Gastroesophageal sphincter (tissue), 4 donors: ENCODE measurements at regions not wholly inside any gene's neighbourhood (a gene's known extent, or its start where the extent isn't known, plus 50 kb on each side); places are given as distances from the start of the nearest gene placed in this dataset.

ENCODE experiments used
- ATAC-seq: fragments of 150-250 bp; one replicate; pipeline ENCODE4 v1.9.1; 2016; ENCODE audit warnings: mild to moderate bottlenecking, moderate library complexity
- H3K27ac ChIP-seq, 4 donors: fragments of 200-600 bp; sonication (generic) in 3 of 4; 1 replicate in 3 of 4; 2 replicates in 1 of 4; pipeline ENCODE4 v1.5.1; 2016 to 2019
- H3K27me3 ChIP-seq: fragments of 200-600 bp; sonication (generic); one replicate; pipeline ENCODE4 v1.5.1; 2019
- H3K36me3 ChIP-seq, 2 donors: fragments of 200-600 bp; sonication (generic); one replicate each; pipeline ENCODE4 v1.5.1; 2019; ENCODE audit warnings: control low read depth in 1 of 2
- H3K4me1 ChIP-seq, 3 donors: fragments of 200-600 bp; sonication (generic); 1 replicate in 2 of 3; 2 replicates in 1 of 3; pipeline ENCODE4 v1.5.1; 2016 to 2019; ENCODE audit warnings: control low read depth in 2 of 3
- H3K4me3 ChIP-seq, 2 donors: fragments of 200-600 bp; sonication (generic); one replicate each; pipeline ENCODE4 v1.5.1; 2019; ENCODE audit warnings: mild to moderate bottlenecking in 1 of 2, moderate library complexity in 1 of 2
- H3K9me3 ChIP-seq, 3 donors: fragments of 200-600 bp; sonication (generic); one replicate each; pipeline ENCODE4 v1.5.1; 2017 to 2019; ENCODE audit warnings: control low read depth in 2 of 3
- EP300 ChIP-seq: sonication (generic); formaldehyde crosslinking; IDR thresholded peaks from one replicate; pipeline ENCODE4 v1.6.1; 2017; ENCODE audit warnings: antibody characterized with exemption, mild to moderate bottlenecking
- POLR2A ChIP-seq, 2 donors: fragments of 450-650 bp; IDR thresholded peaks; one replicate each; pipeline ENCODE4 v1.6.1; 2017; ENCODE audit warnings: antibody characterized with exemption in 2 of 2, mild to moderate bottlenecking in 2 of 2, moderate library complexity in 1 of 2
- POLR2AphosphoS5 ChIP-seq: sonication (generic); formaldehyde crosslinking; IDR thresholded peaks from one replicate; pipeline ENCODE4 v1.6.1; 2017; ENCODE audit warnings: antibody characterized with exemption
- WGBS, 2 donors: methylation state at CpG; one replicate each; pipeline ENCODE4 v1.1.5; 2018; ENCODE audit warnings: low coverage in 1 of 2; 5-methylcytosine and 5-hydroxymethylcytosine counted together
- TF ChIP-seq, protein P1 (sequence below), 4 experiments: fragments of 200-600 bp in 2 of 4; fragments of 450-650 bp in 2 of 4; sonication (generic) in 1 of 4; IDR thresholded peaks; one replicate each; pipeline ENCODE4 v1.5.1; 2017 to 2019; ENCODE audit warnings: antibody characterized with exemption in 4 of 4, mild to moderate bottlenecking in 2 of 4, moderate library complexity in 2 of 4

GRCh38 chr5:67475489-67475888 lies 278.9 kb upstream of the CD180 start:
- Histone ChIP-seq H3K9me3 (no peaks in the 10 kb centered on the region), H3K36me3 (no peaks in the 10 kb centered on the region), H3K4me3 (peak overlapping the region; percentile 30 to 35), H3K27me3 (no peaks in the 10 kb centered on the region), H3K4me1 (peaks cover 0 to 22% (median 4%) of the 10 kb centered on the region in 3 donors), H3K27ac (peak overlapping the region; percentile 76 to 90 (median 77))
- peak; percentile 17 for TF ChIP-seq EP300
- TF ChIP-seq POLR2A (IDR thresholded peaks at IDR 0.05) = no peak
- peak; percentile 92 for TF ChIP-seq POLR2AphosphoS5
- TF ChIP-seq, protein P1, sequence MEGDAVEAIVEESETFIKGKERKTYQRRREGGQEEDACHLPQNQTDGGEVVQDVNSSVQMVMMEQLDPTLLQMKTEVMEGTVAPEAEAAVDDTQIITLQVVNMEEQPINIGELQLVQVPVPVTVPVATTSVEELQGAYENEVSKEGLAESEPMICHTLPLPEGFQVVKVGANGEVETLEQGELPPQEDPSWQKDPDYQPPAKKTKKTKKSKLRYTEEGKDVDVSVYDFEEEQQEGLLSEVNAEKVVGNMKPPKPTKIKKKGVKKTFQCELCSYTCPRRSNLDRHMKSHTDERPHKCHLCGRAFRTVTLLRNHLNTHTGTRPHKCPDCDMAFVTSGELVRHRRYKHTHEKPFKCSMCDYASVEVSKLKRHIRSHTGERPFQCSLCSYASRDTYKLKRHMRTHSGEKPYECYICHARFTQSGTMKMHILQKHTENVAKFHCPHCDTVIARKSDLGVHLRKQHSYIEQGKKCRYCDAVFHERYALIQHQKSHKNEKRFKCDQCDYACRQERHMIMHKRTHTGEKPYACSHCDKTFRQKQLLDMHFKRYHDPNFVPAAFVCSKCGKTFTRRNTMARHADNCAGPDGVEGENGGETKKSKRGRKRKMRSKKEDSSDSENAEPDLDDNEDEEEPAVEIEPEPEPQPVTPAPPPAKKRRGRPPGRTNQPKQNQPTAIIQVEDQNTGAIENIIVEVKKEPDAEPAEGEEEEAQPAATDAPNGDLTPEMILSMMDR (IDR thresholded peaks at IDR 0.05) = no peak
- peak; percentile 85 for ATAC-seq
- 36 to 39% methylated on average over 6 of the region's 6 CpGs for WGBS, 2 donors

DNA sequence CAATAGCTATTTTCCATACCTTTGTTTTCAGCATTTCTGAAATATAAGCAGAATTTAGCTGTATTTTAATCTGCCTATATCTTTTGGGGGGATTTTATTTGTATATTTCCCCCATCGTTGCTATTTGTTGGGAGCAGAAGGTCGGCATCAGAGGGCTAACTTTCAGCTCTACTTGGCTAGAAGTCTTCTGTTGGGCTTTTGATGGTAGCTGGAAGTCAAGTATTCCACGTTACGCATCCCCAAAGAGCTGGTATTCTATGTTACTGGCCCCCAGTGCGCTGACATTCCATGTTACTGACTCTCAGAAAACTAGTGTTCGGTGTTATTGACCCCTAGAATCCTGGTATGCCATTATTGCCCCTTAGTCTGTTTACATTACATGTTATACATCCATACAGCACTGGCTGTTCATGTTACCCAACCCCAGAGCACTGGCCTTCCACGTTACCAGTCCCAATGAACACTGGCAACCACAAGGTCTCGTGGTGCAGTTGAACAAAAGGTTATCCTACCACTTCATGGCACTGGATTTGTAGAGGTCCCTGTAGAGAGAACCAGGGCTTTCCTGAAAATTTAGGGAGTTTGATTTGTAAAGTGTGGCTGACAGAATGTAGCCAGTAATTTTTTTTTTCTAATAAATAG lies 278.1 kb upstream of the CD180 start:
- no peaks in the 10 kb centered on the region for H3K27me3 ChIP-seq
- ATAC-seq = no peak
- TF ChIP-seq POLR2A (IDR thresholded peaks at IDR 0.05) = no peak
- no peak for TF ChIP-seq EP300
- TF ChIP-seq POLR2AphosphoS5 = no peak
- TF ChIP-seq, protein P1 (IDR thresholded peaks at IDR 0.05) = no peak
- 73 to 76% methylated on average over 5 of the region's 8 CpGs for WGBS, 2 donors
- peaks cover 0 to 4% (median 0%) of the 10 kb centered on the region in 3 donors for H3K9me3 ChIP-seq
- H3K4me3 ChIP-seq = peak overlapping the region; percentile 30 to 35
- peaks cover 0 to 22% (median 4%) of the 10 kb centered on the region in 3 donors for H3K4me1 ChIP-seq
- peak overlapping the region; percentile 76 to 90 (median 77) for H3K27ac ChIP-seq
- H3K36me3 ChIP-seq = no peaks in the 10 kb centered on the region

DNA sequence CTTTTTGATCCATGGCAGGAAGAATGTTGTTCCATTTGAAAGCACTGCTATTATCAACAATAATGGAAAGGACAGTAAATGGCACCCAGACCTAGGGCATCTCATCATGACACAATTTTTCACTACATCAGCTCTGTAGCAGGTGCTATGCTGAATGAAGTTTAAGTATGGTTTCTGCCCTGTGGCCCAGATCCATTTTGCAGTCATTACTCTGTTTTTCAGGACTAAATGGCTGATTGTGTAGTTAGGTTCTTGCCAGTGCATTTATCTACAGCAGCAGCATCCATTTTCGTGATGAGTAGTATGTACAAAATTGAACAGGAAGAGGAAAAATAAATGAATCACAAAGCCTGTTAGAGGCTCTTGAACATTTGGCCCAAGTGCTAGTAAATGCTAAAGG lies 270.5 kb upstream of the CD180 start:
- TF ChIP-seq EP300 (no peak), POLR2AphosphoS5 (no peak), POLR2A (IDR thresholded peaks at IDR 0.05) (no peak)
- TF ChIP-seq, protein P1 (IDR thresholded peaks at IDR 0.05) = no peak
- Histone ChIP-seq H3K4me1 (peaks cover 0 to 17% (median 0%) of the 10 kb centered on the region in 3 donors), H3K36me3 (no peaks in the 10 kb centered on the region), H3K27me3 (no peaks in the 10 kb centered on the region), H3K9me3 (peaks cover 0 to 6% (median 0%) of the 10 kb centered on the region in 3 donors), H3K27ac (peak overlapping the region in 1 of 4 donors; percentile 11), H3K4me3 (no peak overlapping the region)
- 42 to 63% methylated on average over 1 of the region's 1 CpG for WGBS, 2 donors
- no peak for ATAC-seq

DNA sequence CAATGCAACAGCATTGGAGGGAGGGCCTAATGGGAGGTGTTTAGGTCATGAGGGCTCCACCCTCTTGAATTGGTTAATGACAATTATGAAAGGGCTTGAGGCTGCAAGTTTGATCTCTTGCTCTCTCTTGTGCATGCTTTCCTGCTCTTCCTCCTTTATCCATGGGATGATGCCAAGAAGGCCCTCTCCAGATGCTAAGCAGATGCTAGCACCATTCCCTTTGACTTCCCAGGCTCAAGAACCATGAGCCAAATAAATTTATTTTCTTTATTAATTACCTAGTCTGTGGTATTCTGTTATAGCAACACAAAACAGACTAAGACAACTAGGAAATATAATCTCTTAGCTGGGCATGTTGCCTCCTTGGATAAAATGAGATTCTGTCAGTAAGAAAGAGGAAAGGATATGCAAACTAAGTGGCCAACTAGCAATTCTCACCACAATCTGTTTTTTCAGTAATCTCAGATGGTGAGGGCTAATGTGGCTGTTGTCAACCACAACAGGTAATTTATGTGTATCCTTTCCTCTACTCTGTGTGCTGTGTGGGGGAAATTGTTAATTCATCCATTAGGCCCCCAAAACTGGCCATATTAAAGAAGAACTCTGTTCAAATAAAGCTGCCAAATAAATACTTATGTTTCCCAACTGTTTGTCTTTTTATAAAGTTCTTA lies 269.1 kb upstream of the CD180 start:
- TF ChIP-seq POLR2A (IDR thresholded peaks at IDR 0.05) = no peak
- no peak for TF ChIP-seq POLR2AphosphoS5
- TF ChIP-seq, protein P1 (IDR thresholded peaks at IDR 0.05) = no peak
- no peak for TF ChIP-seq EP300
- no peak for ATAC-seq
- H3K4me3 ChIP-seq = no peak overlapping the region

DNA sequence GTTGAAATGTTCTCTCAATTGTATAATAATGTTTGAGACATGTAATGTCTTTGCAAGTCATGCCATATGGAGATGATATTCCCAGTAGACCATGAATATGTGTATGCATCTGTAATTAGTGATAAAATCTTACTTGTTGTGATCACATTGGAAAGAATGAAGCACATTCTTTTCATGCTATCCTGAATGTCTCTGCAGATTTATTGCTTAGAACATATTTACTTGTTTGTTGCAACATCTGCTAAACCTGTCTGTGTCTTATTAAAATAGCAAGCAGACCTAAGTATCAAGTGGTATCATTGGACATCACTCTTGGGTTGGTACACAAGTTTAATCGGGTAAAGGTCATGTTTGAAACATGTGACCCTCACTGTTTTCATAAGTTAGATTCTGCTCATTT lies 265.5 kb upstream of the CD180 start:
- WGBS, 2 donors = 100% methylated on average over 1 of the region's 1 CpG
- no peaks in the 10 kb centered on the region for H3K27me3 ChIP-seq
- no peak for TF ChIP-seq POLR2AphosphoS5
- no peak for TF ChIP-seq EP300
- TF ChIP-seq, protein P1 (IDR thresholded peaks at IDR 0.05) = no peak
- TF ChIP-seq POLR2A (IDR thresholded peaks at IDR 0.05) = no peak
- no peak overlapping the region for H3K27ac ChIP-seq
- no peaks in the 10 kb centered on the region for H3K36me3 ChIP-seq
- no peaks in the 10 kb centered on the region for H3K9me3 ChIP-seq
- no peak overlapping the region for H3K4me3 ChIP-seq
- ATAC-seq = no peak
- peaks cover 0 to 15% (median 0%) of the 10 kb centered on the region in 3 donors for H3K4me1 ChIP-seq

More for the DNA sequence above, 269.1 kb upstream of the CD180 start:
- H3K27me3 ChIP-seq = no peaks in the 10 kb centered on the region
- H3K36me3 ChIP-seq = no peaks in the 10 kb centered on the region
- H3K9me3 ChIP-seq = peaks cover 0 to 6% (median 0%) of the 10 kb centered on the region in 3 donors
- H3K4me1 ChIP-seq = peaks cover 0 to 17% (median 0%) of the 10 kb centered on the region in 3 donors
- H3K27ac ChIP-seq = peak overlapping the region in 2 of 4 donors; percentile 6 to 35
